ENCODE measurements at regions not wholly inside any gene's neighbourhood (a gene's known extent, or its start where the extent isn't known, plus 50 kb on each side); places are given as distances from the start of the nearest gene placed in this dataset.

DNA sequence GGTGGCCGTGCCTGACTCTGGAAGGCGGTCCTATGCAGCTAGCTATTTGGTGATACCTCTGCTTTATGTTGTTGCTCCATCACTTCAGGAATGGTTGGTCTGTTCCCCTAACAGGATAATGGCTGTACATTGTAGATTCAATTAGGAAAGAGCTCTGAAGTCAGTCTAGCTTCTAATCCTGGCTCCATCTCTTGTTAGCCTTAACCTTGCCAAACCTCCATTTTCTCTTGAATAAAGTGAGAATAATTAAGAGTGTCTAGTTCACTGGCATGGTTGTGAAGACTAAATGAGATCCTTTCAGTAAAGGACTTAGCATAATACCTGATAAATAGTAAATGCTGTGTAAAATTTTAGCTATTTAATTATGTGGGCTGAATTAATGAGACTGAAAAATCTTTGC lies 262.5 kb upstream of the ARHGAP20 start:
- Histone ChIP-seq H3K27ac (ENCODE audit: low read depth, low read length) (no peak overlapping the region), H3K36me3 (ENCODE audit: low read length) (peaks cover 5% of the 10 kb centered on the region; the same call in 1 of the 2 replicates), H3K4me3 (ENCODE audit: insufficient read depth, low read length, poor library complexity, severe bottlenecking) (no peak overlapping the region), H3K79me2 (ENCODE audit: insufficient read depth, low read length) (no peaks in the 10 kb centered on the region), H3K9me3 (ENCODE audit: insufficient read depth, low read length) (no peaks in the 10 kb centered on the region), H3K27me3 (ENCODE audit: low read length) (no peaks in the 10 kb centered on the region), H3K4me2 (ENCODE audit: low read depth, low read length, poor library complexity, severe bottlenecking) (no peak overlapping the region), H3K9me2 (replicated peaks; ENCODE audit: insufficient read depth, low read length) (no peaks in the 10 kb centered on the region), H2AFZ (ENCODE audit: low read depth, low read length, severe bottlenecking) (no peak overlapping the region), H3K9ac (ENCODE audit: low read length) (no peak overlapping the region), H3F3A (ENCODE audit: insufficient read depth) (no peaks in the 10 kb centered on the region), H4K20me1 (ENCODE audit: low read depth, low read length) (no peaks in the 10 kb centered on the region)
- TF ChIP-seq EZH2phosphoT487 (conservative IDR thresholded peaks at IDR 0.05; ENCODE audit: low read length): no peak
- TF ChIP-seq, protein P1, sequence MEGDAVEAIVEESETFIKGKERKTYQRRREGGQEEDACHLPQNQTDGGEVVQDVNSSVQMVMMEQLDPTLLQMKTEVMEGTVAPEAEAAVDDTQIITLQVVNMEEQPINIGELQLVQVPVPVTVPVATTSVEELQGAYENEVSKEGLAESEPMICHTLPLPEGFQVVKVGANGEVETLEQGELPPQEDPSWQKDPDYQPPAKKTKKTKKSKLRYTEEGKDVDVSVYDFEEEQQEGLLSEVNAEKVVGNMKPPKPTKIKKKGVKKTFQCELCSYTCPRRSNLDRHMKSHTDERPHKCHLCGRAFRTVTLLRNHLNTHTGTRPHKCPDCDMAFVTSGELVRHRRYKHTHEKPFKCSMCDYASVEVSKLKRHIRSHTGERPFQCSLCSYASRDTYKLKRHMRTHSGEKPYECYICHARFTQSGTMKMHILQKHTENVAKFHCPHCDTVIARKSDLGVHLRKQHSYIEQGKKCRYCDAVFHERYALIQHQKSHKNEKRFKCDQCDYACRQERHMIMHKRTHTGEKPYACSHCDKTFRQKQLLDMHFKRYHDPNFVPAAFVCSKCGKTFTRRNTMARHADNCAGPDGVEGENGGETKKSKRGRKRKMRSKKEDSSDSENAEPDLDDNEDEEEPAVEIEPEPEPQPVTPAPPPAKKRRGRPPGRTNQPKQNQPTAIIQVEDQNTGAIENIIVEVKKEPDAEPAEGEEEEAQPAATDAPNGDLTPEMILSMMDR (IDR thresholded peaks at IDR 0.05; ENCODE audit: insufficient read depth, low read length, poor library complexity, severe bottlenecking): no peak

- H3K27ac ChIP-seq (ENCODE audit: low read depth, low read length): no peak overlapping the region
- no peak overlapping the region for H2AFZ ChIP-seq (ENCODE audit: low read depth, low read length, severe bottlenecking)
- no peak overlapping the region for H3K4me3 ChIP-seq (ENCODE audit: insufficient read depth, low read length, poor library complexity, severe bottlenecking)
- no peak for TF ChIP-seq EZH2phosphoT487 (conservative IDR thresholded peaks at IDR 0.05; ENCODE audit: low read length)
- TF ChIP-seq, protein P1 (IDR thresholded peaks at IDR 0.05; ENCODE audit: insufficient read depth, low read length, poor library complexity, severe bottlenecking): no peak
- H3K9me3 ChIP-seq (ENCODE audit: insufficient read depth, low read length): no peaks in the 10 kb centered on the region
- no peaks in the 10 kb centered on the region for H4K20me1 ChIP-seq (ENCODE audit: low read depth, low read length)
- no peaks in the 10 kb centered on the region for H3K27me3 ChIP-seq (ENCODE audit: low read length)
- no peak overlapping the region for H3K9ac ChIP-seq (ENCODE audit: low read length)
- H3F3A ChIP-seq (ENCODE audit: insufficient read depth): no peaks in the 10 kb centered on the region
- no peaks in the 10 kb centered on the region; the same call in 1 of the 2 replicates for H3K36me3 ChIP-seq (ENCODE audit: low read length)
- no peaks in the 10 kb centered on the region for H3K79me2 ChIP-seq (ENCODE audit: insufficient read depth, low read length)
- no peak overlapping the region for H3K4me2 ChIP-seq (ENCODE audit: low read depth, low read length, poor library complexity, severe bottlenecking)
- no peaks in the 10 kb centered on the region for H3K9me2 ChIP-seq (replicated peaks; ENCODE audit: insufficient read depth, low read length)
These were observed 261.3 kb upstream of the ARHGAP20 start for GRCh38 chr11:110973401-110973980.

DNA sequence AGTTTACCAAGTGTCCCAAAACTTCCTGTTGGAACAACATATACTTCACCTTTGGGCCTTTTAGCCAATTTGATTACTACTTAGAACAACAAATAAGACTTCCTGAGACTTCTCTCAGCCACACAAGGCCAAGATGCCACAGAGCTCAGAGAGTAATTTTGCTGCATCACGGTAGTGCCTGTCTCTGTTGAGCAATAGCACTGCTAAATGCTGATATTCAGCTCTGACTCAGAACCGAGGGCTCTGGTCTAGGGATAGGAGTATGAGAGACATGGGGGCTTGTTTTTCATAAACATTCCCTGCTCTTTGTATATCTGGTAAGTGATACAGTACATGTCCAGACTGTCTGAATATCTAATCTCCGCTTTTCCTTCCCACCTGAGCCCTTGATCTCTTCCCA lies 260.4 kb upstream of the ARHGAP20 start:
- no peaks in the 10 kb centered on the region for H3K9me3 ChIP-seq (ENCODE audit: insufficient read depth, low read length)
- no peak overlapping the region for H3K27ac ChIP-seq (ENCODE audit: low read depth, low read length)
- no peak overlapping the region for H3K4me2 ChIP-seq (ENCODE audit: low read depth, low read length, poor library complexity, severe bottlenecking)
- H2AFZ ChIP-seq (ENCODE audit: low read depth, low read length, severe bottlenecking): no peak overlapping the region
- TF ChIP-seq EZH2phosphoT487 (conservative IDR thresholded peaks at IDR 0.05; ENCODE audit: low read length): no peak
- TF ChIP-seq, protein P1 (IDR thresholded peaks at IDR 0.05; ENCODE audit: insufficient read depth, low read length, poor library complexity, severe bottlenecking): no peak
- H4K20me1 ChIP-seq (ENCODE audit: low read depth, low read length): no peaks in the 10 kb centered on the region
- no peaks in the 10 kb centered on the region for H3F3A ChIP-seq (ENCODE audit: insufficient read depth)
- no peaks in the 10 kb centered on the region for H3K9me2 ChIP-seq (replicated peaks; ENCODE audit: insufficient read depth, low read length)
- no peak overlapping the region for H3K4me3 ChIP-seq (ENCODE audit: insufficient read depth, low read length, poor library complexity, severe bottlenecking)
- H3K36me3 ChIP-seq (ENCODE audit: low read length): no peaks in the 10 kb centered on the region
- no peak overlapping the region for H3K9ac ChIP-seq (ENCODE audit: low read length)
- H3K79me2 ChIP-seq (ENCODE audit: insufficient read depth, low read length): no peaks in the 10 kb centered on the region
- H3K27me3 ChIP-seq (ENCODE audit: low read length): no peaks in the 10 kb centered on the region
